DND-41 (cell line): ENCODE measurements at regions not wholly inside any gene's neighbourhood (a gene's known extent, or its start where the extent isn't known, plus 50 kb on each side); places are given as distances from the start of the nearest gene placed in this dataset.

ENCODE experiments used
- ATAC-seq: fragments of 200-7000 bp; cut with Tn5 transposase; 3 replicates; pipeline ENCODE4 v1.9.1; 2021; ENCODE audit warnings: low read depth; ENCODE audit not compliant: insufficient read depth
- DNase-seq: peaks from one replicate; pipeline ENCODE4 v3.0.0-alpha.2; 2020
- H2AFZ ChIP-seq: 2 replicates; pipeline ENCODE4 v1.6.0; 2012; ENCODE audit warnings: low read depth, low read length
- H3K27ac ChIP-seq: 2 replicates; pipeline ENCODE4 v1.5.1; 2012; ENCODE audit warnings: low read length, inconsistent platforms
- H3K27me3 ChIP-seq: fragments of 200-600 bp; sonication (generic); 2 replicates; pipeline ENCODE4 v1.6.0; 2012; ENCODE audit warnings: low read length, mild to moderate bottlenecking, inconsistent platforms; ENCODE audit not compliant: insufficient read depth, poor library complexity
- H3K36me3 ChIP-seq: 2 replicates; pipeline ENCODE4 v1.5.1; 2012; ENCODE audit warnings: low read length, inconsistent platforms; ENCODE audit not compliant: insufficient read depth
- H3K4me1 ChIP-seq: 2 replicates; pipeline ENCODE4 v1.5.1; 2012; ENCODE audit warnings: mild to moderate bottlenecking, low read length; ENCODE audit not compliant: insufficient read depth
- H3K4me2 ChIP-seq: 2 replicates; pipeline ENCODE4 v1.6.0; 2012; ENCODE audit warnings: mild to moderate bottlenecking, moderate library complexity, low read length, inconsistent platforms; ENCODE audit not compliant: insufficient read depth
- H3K4me3 ChIP-seq, 2 experiments: fragments of 200-600 bp in 1 of 2; shearing (Covaris generic) in 1 of 2; 2 replicates each; pipeline ENCODE4 v1.5.1; 2012 to 2016; ENCODE audit warnings: inconsistent platforms in 2 of 2, low read length in 2 of 2, mild to moderate bottlenecking in 2 of 2, low read depth in 1 of 2, moderate library complexity in 1 of 2
- H3K79me2 ChIP-seq: 2 replicates; pipeline ENCODE4 v1.6.0; 2012; ENCODE audit warnings: low read length, inconsistent platforms; ENCODE audit not compliant: insufficient read depth
- H3K9ac ChIP-seq: 2 replicates; pipeline ENCODE4 v1.6.0; 2012; ENCODE audit warnings: low read depth, mild to moderate bottlenecking, inconsistent platforms, low read length, moderate library complexity
- H3K9me3 ChIP-seq: 2 replicates; pipeline ENCODE4 v1.5.1; 2012; ENCODE audit warnings: low read length, moderate library complexity, mild to moderate bottlenecking, inconsistent platforms; ENCODE audit not compliant: insufficient read depth, severe bottlenecking
- H4K20me1 ChIP-seq: 2 replicates; pipeline ENCODE4 v1.6.0; 2012; ENCODE audit warnings: low read length; ENCODE audit not compliant: insufficient read depth
- CTCF ChIP-seq: IDR thresholded peaks from 2 replicates; pipeline ENCODE4 v1.5.1; 2012; ENCODE audit warnings: borderline replicate concordance, low read length, moderate library complexity, mild to moderate bottlenecking; ENCODE audit not compliant: poor library complexity, severe bottlenecking; ENCODE audit errors: extremely low read depth
- EZH2 ChIP-seq: IDR thresholded peaks from 3 replicates; pipeline ENCODE4 v1.6.1; 2012; ENCODE audit warnings: borderline replicate concordance, low read depth, mild to moderate bottlenecking, moderate library complexity, low read length, inconsistent platforms; ENCODE audit not compliant: severe bottlenecking

- H3K9ac ChIP-seq = no peak overlapping the region
- no peak overlapping the region for H3K27ac ChIP-seq
- no peak overlapping the region for H2AFZ ChIP-seq
- H4K20me1 ChIP-seq = no peaks in the 10 kb centered on the region
- TF ChIP-seq CTCF (no peak), EZH2 (no peak)
- no peak overlapping the region for H3K4me3 ChIP-seq
- H3K4me2 ChIP-seq = no peak overlapping the region
- DNase-seq (no peak), ATAC-seq (no peak)
- H3K79me2 ChIP-seq = no peaks in the 10 kb centered on the region
- H3K9me3 ChIP-seq = no peaks in the 10 kb centered on the region
- peaks cover 9% of the 10 kb centered on the region for H3K4me1 ChIP-seq
- H3K27me3 ChIP-seq = no peaks in the 10 kb centered on the region
- H3K36me3 ChIP-seq = no peaks in the 10 kb centered on the region
Measured at GRCh38 chr2:212906620-212907019, 244.8 kb downstream of the IKZF2 start.

DNA sequence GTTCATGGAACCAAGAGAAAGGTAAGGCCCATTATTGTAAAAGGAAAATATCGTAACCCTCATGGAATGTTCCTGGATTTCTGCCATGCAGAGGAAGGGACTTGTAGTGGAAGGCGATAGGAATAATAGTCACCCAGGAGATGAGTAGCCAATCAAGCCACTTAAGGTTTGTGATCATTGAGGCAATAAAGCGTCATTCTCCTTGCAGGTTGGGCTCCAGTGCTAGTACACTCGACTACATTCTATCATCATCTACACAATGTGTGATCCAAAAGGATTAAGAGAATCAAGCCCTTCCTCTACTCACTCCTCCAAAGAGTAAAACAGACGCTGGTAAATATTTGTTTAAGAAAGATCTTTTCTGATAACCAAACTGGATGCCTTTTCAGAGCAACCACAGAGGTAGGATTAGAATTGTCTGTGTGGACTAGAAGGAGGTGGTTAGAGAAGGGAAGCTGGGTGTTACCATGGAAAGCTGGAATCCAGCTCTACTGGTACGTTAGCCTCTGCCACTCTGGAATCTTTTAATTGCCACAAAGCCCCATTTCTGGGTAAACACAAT is 245.7 kb downstream of the IKZF2 start:
- no peaks in the 10 kb centered on the region for H3K27me3 ChIP-seq
- H3K9me3 ChIP-seq = no peaks in the 10 kb centered on the region
- peak; percentile 33; the same call in 1 of the 3 replicates for ATAC-seq
- H3K36me3 ChIP-seq = no peaks in the 10 kb centered on the region
- no peak overlapping the region for H3K27ac ChIP-seq
- H3K4me2 ChIP-seq = no peak overlapping the region
- no peak for DNase-seq
- no peaks in the 10 kb centered on the region for H3K79me2 ChIP-seq
- H3K4me1 ChIP-seq = peaks cover under 1% of the 10 kb centered on the region; the same call in 1 of the 2 replicates
- TF ChIP-seq CTCF = no peak
- no peak for TF ChIP-seq EZH2
- no peak overlapping the region for H3K9ac ChIP-seq
- no peaks in the 10 kb centered on the region for H4K20me1 ChIP-seq
- no peak overlapping the region for H2AFZ ChIP-seq
- no peak overlapping the region for H3K4me3 ChIP-seq

- H3K4me3 ChIP-seq = no peak overlapping the region
- no peak overlapping the region for H2AFZ ChIP-seq
- H3K27me3 ChIP-seq = no peaks in the 10 kb centered on the region
- H3K9me3 ChIP-seq = no peaks in the 10 kb centered on the region
- no peaks in the 10 kb centered on the region for H3K36me3 ChIP-seq
- H3K9ac ChIP-seq = no peak overlapping the region
- ATAC-seq = no peak
- no peak for DNase-seq
- no peaks in the 10 kb centered on the region for H4K20me1 ChIP-seq
- no peak overlapping the region for H3K4me2 ChIP-seq
- H3K4me1 ChIP-seq = no peaks in the 10 kb centered on the region
- H3K27ac ChIP-seq = no peak overlapping the region
- H3K79me2 ChIP-seq = no peaks in the 10 kb centered on the region
- TF ChIP-seq EZH2 (no peak), CTCF (no peak)
Measured at GRCh38 chr2:212904646-212905045, 246.8 kb downstream of the IKZF2 start.
